ENCODE measurements at regions not wholly inside any gene's neighbourhood (a gene's known extent, or its start where the extent isn't known, plus 50 kb on each side); places are given as distances from the start of the nearest gene placed in this dataset.
"Not testable (repeated sequence)": the region's sequence is repeated elsewhere in the genome, so short reads cannot be mapped to it uniquely, and the experiment has no call there.

GRCh38 chr6:57876659-57877058 lies 559.2 kb downstream of the PRIM2 start:
- H3K4me3 ChIP-seq (ENCODE audit: low read length in 3 of 3); H3K9me3 ChIP-seq (ENCODE audit: control insufficient read depth in 2 of 3, insufficient read depth in 1 of 3, low read length in 3 of 3); intact Hi-C loops (cut with DNase I); FAIRE-seq; H3K36me3 ChIP-seq (ENCODE audit: control insufficient read depth in 2 of 3, insufficient read depth in 3 of 3, low read length in 3 of 3); DNase-seq; H3K9ac ChIP-seq (ENCODE audit: low read length in 3 of 3); H3K27ac ChIP-seq (ENCODE audit: low read depth in 2 of 2, low read length in 2 of 2); H3K4me1 ChIP-seq (ENCODE audit: control insufficient read depth in 2 of 3, insufficient read depth in 2 of 3, low read depth in 1 of 3, low read length in 3 of 3); H3K27me3 ChIP-seq (ENCODE audit: control insufficient read depth, insufficient read depth, low read length): not testable (repeated sequence)

- DNase-seq; intact Hi-C loops (cut with DNase I); H3K4me3 ChIP-seq (ENCODE audit: low read length in 3 of 3); H3K27ac ChIP-seq (ENCODE audit: low read depth in 2 of 2, low read length in 2 of 2); FAIRE-seq; H3K9me3 ChIP-seq (ENCODE audit: control insufficient read depth in 2 of 3, insufficient read depth in 1 of 3, low read length in 3 of 3); H3K27me3 ChIP-seq (ENCODE audit: control insufficient read depth, insufficient read depth, low read length); H3K4me1 ChIP-seq (ENCODE audit: control insufficient read depth in 2 of 3, insufficient read depth in 2 of 3, low read depth in 1 of 3, low read length in 3 of 3); H3K9ac ChIP-seq (ENCODE audit: low read length in 3 of 3); H3K36me3 ChIP-seq (ENCODE audit: control insufficient read depth in 2 of 3, insufficient read depth in 3 of 3, low read length in 3 of 3): not testable (repeated sequence)
Observed at GRCh38 chr6:57877729-57878128, 560.3 kb downstream of the PRIM2 start.

- H3K36me3 ChIP-seq (ENCODE audit: control insufficient read depth in 2 of 3, insufficient read depth in 3 of 3, low read length in 3 of 3); H3K4me1 ChIP-seq (ENCODE audit: control insufficient read depth in 2 of 3, insufficient read depth in 2 of 3, low read depth in 1 of 3, low read length in 3 of 3); H3K27ac ChIP-seq (ENCODE audit: low read depth in 2 of 2, low read length in 2 of 2); H3K4me3 ChIP-seq (ENCODE audit: low read length in 3 of 3); H3K9me3 ChIP-seq (ENCODE audit: control insufficient read depth in 2 of 3, insufficient read depth in 1 of 3, low read length in 3 of 3); H3K27me3 ChIP-seq (ENCODE audit: control insufficient read depth, insufficient read depth, low read length); H3K9ac ChIP-seq (ENCODE audit: low read length in 3 of 3); intact Hi-C loops (cut with DNase I); FAIRE-seq; DNase-seq: not testable (repeated sequence)
Observed at GRCh38 chr6:57878792-57879191, 561.4 kb downstream of the PRIM2 start.

GRCh38 chr6:57898850-57899249 lies 581.4 kb downstream of the PRIM2 start:
- H3K4me3 ChIP-seq (ENCODE audit: low read length in 3 of 3); FAIRE-seq; H3K36me3 ChIP-seq (ENCODE audit: control insufficient read depth in 2 of 3, insufficient read depth in 3 of 3, low read length in 3 of 3); DNase-seq; H3K9me3 ChIP-seq (ENCODE audit: control insufficient read depth in 2 of 3, insufficient read depth in 1 of 3, low read length in 3 of 3); H3K4me1 ChIP-seq (ENCODE audit: control insufficient read depth in 2 of 3, insufficient read depth in 2 of 3, low read depth in 1 of 3, low read length in 3 of 3); H3K27ac ChIP-seq (ENCODE audit: low read depth in 2 of 2, low read length in 2 of 2); H3K27me3 ChIP-seq (ENCODE audit: control insufficient read depth, insufficient read depth, low read length); H3K9ac ChIP-seq (ENCODE audit: low read length in 3 of 3); intact Hi-C loops (cut with DNase I): not testable (repeated sequence)

- H3K27me3 ChIP-seq (ENCODE audit: control insufficient read depth, insufficient read depth, low read length); intact Hi-C loops (cut with DNase I); DNase-seq; H3K9ac ChIP-seq (ENCODE audit: low read length in 3 of 3); H3K36me3 ChIP-seq (ENCODE audit: control insufficient read depth in 2 of 3, insufficient read depth in 3 of 3, low read length in 3 of 3); H3K4me1 ChIP-seq (ENCODE audit: control insufficient read depth in 2 of 3, insufficient read depth in 2 of 3, low read depth in 1 of 3, low read length in 3 of 3); H3K27ac ChIP-seq (ENCODE audit: low read depth in 2 of 2, low read length in 2 of 2); H3K4me3 ChIP-seq (ENCODE audit: low read length in 3 of 3); FAIRE-seq; H3K9me3 ChIP-seq (ENCODE audit: control insufficient read depth in 2 of 3, insufficient read depth in 1 of 3, low read length in 3 of 3): not testable (repeated sequence)
Observed at GRCh38 chr6:57900687-57901399, 583.4 kb downstream of the PRIM2 start.

GRCh38 chr6:57901445-57901844 lies 584.0 kb downstream of the PRIM2 start:
- H3K9me3 ChIP-seq (ENCODE audit: control insufficient read depth in 2 of 3, insufficient read depth in 1 of 3, low read length in 3 of 3); H3K36me3 ChIP-seq (ENCODE audit: control insufficient read depth in 2 of 3, insufficient read depth in 3 of 3, low read length in 3 of 3); H3K27ac ChIP-seq (ENCODE audit: low read depth in 2 of 2, low read length in 2 of 2); DNase-seq; FAIRE-seq; H3K4me1 ChIP-seq (ENCODE audit: control insufficient read depth in 2 of 3, insufficient read depth in 2 of 3, low read depth in 1 of 3, low read length in 3 of 3); H3K27me3 ChIP-seq (ENCODE audit: control insufficient read depth, insufficient read depth, low read length); H3K4me3 ChIP-seq (ENCODE audit: low read length in 3 of 3); intact Hi-C loops (cut with DNase I); H3K9ac ChIP-seq (ENCODE audit: low read length in 3 of 3): not testable (repeated sequence)

- H3K9ac ChIP-seq (ENCODE audit: low read length in 3 of 3); H3K4me3 ChIP-seq (ENCODE audit: low read length in 3 of 3); H3K36me3 ChIP-seq (ENCODE audit: control insufficient read depth in 2 of 3, insufficient read depth in 3 of 3, low read length in 3 of 3); FAIRE-seq; H3K27me3 ChIP-seq (ENCODE audit: control insufficient read depth, insufficient read depth, low read length); H3K4me1 ChIP-seq (ENCODE audit: control insufficient read depth in 2 of 3, insufficient read depth in 2 of 3, low read depth in 1 of 3, low read length in 3 of 3); H3K27ac ChIP-seq (ENCODE audit: low read depth in 2 of 2, low read length in 2 of 2); DNase-seq; intact Hi-C loops (cut with DNase I); H3K9me3 ChIP-seq (ENCODE audit: control insufficient read depth in 2 of 3, insufficient read depth in 1 of 3, low read length in 3 of 3): not testable (repeated sequence)
Observed at GRCh38 chr6:57904356-57904755, 586.9 kb downstream of the PRIM2 start.

- H3K9ac ChIP-seq (ENCODE audit: low read length in 3 of 3); H3K27me3 ChIP-seq (ENCODE audit: control insufficient read depth, insufficient read depth, low read length); H3K9me3 ChIP-seq (ENCODE audit: control insufficient read depth in 2 of 3, insufficient read depth in 1 of 3, low read length in 3 of 3); H3K4me1 ChIP-seq (ENCODE audit: control insufficient read depth in 2 of 3, insufficient read depth in 2 of 3, low read depth in 1 of 3, low read length in 3 of 3); DNase-seq; H3K4me3 ChIP-seq (ENCODE audit: low read length in 3 of 3); intact Hi-C loops (cut with DNase I); H3K27ac ChIP-seq (ENCODE audit: low read depth in 2 of 2, low read length in 2 of 2); FAIRE-seq; H3K36me3 ChIP-seq (ENCODE audit: control insufficient read depth in 2 of 3, insufficient read depth in 3 of 3, low read length in 3 of 3): not testable (repeated sequence)
Observed at GRCh38 chr6:57915300-57915699, 597.9 kb downstream of the PRIM2 start.

All from kidney (tissue), 10 donors.